Right cardiac atrium (tissue), 5 donors: ENCODE measurements at regions not wholly inside any gene's neighbourhood (a gene's known extent, or its start where the extent isn't known, plus 50 kb on each side); places are given as distances from the start of the nearest gene placed in this dataset.

Source experiments
- ATAC-seq, 2 donors: fragments of 200-7000 bp; cut with Tn5 transposase; one replicate each; pipeline versions ENCODE4 v1.8.0 to v1.9.1; 2020; ENCODE audit warnings: moderate library complexity in 2 of 2, mild to moderate bottlenecking in 1 of 2
- DNase-seq, 3 donors: peaks; one replicate each; pipeline ENCODE4 v3.0.0-alpha.2; 2020
- H3K27ac ChIP-seq: one replicate; pipeline ENCODE4 v1.5.1; 2013; ENCODE audit warnings: mild to moderate bottlenecking, low read length, control low read depth, moderate library complexity
- H3K27me3 ChIP-seq: one replicate; pipeline ENCODE4 v1.6.1; 2013; ENCODE audit not compliant: control insufficient read depth, insufficient read depth
- H3K4me1 ChIP-seq: one replicate; pipeline ENCODE4 v1.6.1; 2013; ENCODE audit warnings: low read length; ENCODE audit not compliant: control insufficient read depth, insufficient read depth
- H3K4me3 ChIP-seq: one replicate; pipeline ENCODE4 v1.5.1; 2013; ENCODE audit warnings: low read length, control low read depth
- H3K9me3 ChIP-seq: one replicate; pipeline ENCODE4 v1.6.1; 2013; ENCODE audit warnings: low read length; ENCODE audit not compliant: control insufficient read depth
- WGBS: extraction: QIAGEN DNeasy Blood & Tissue Kit; methylation state at CpG from one replicate; pipeline ENCODE4 v1.1.7; 2013; 5-methylcytosine and 5-hydroxymethylcytosine counted together
- intact Hi-C, 4 donors: fragments of 100-400 bp; cut with DNase I; formaldehyde crosslinking; loops; one replicate each; pipeline versions ENCODE4 v1.11.0 to v1.14.0; 2022 to 2023
- donor health status: healthy with polysubstance abuse.
- donor health status: DM: no; HTN: yes; CAD: no.
- donor health status: DM: no; HTN: no; CAD: no.
- donor health status: DM: no; HTN: yes; CAD: no; lungs with severe emphysema.
- donor health status: DM: yes; HTN: yes; CAD: no.

GRCh38 chr15:96011136-96011535 is 319.4 kb upstream of the NR2F2 start:
- Histone ChIP-seq H3K4me1 (no peaks in the 10 kb centered on the region), H3K27me3 (no peaks in the 10 kb centered on the region), H3K4me3 (no peak overlapping the region), H3K27ac (no peak overlapping the region), H3K9me3 (no peaks in the 10 kb centered on the region)
- DNase-seq (no peak), ATAC-seq (no peak)
- 85% methylated on average over 5 of the region's 5 CpGs for WGBS
- intact Hi-C loops, result no loop called here

GRCh38 chr15:96014939-96015338 is 315.6 kb upstream of the NR2F2 start:
- H3K27ac ChIP-seq, result no peak overlapping the region
- WGBS, result 73% methylated on average over 2 of the region's 2 CpGs
- H3K4me1 ChIP-seq, result no peaks in the 10 kb centered on the region
- H3K9me3 ChIP-seq, result no peaks in the 10 kb centered on the region
- ATAC-seq (no peak), DNase-seq (no peak)
- H3K4me3 ChIP-seq, result no peak overlapping the region
- intact Hi-C loops, result no loop called here
- no peaks in the 10 kb centered on the region for H3K27me3 ChIP-seq

- H3K27ac ChIP-seq, result no peak overlapping the region
- intact Hi-C loops, result no loop called here
- no peaks in the 10 kb centered on the region for H3K27me3 ChIP-seq
- DNase-seq (no peak), ATAC-seq (no peak)
- H3K4me3 ChIP-seq, result no peak overlapping the region
- no peaks in the 10 kb centered on the region for H3K9me3 ChIP-seq
- no peaks in the 10 kb centered on the region for H3K4me1 ChIP-seq
- 72% methylated on average over 6 of the region's 6 CpGs for WGBS
Measured at GRCh38 chr15:96019114-96019513, 311.4 kb upstream of the NR2F2 start.

GRCh38 chr15:96020133-96020532 is 310.4 kb upstream of the NR2F2 start:
- no peaks in the 10 kb centered on the region for H3K27me3 ChIP-seq
- WGBS, result 87% methylated on average over 4 of the region's 4 CpGs
- intact Hi-C loops, result no loop called here
- no peaks in the 10 kb centered on the region for H3K9me3 ChIP-seq
- H3K4me1 ChIP-seq, result no peaks in the 10 kb centered on the region
- no peak overlapping the region for H3K27ac ChIP-seq
- H3K4me3 ChIP-seq, result no peak overlapping the region
- ATAC-seq (no peak), DNase-seq (no peak)

- Histone ChIP-seq H3K4me1 (no peaks in the 10 kb centered on the region), H3K27ac (no peak overlapping the region)
- WGBS, result 79% methylated on average over 3 of the region's 3 CpGs
Measured at GRCh38 chr15:96020797-96021196, 309.7 kb upstream of the NR2F2 start.

GRCh38 chr15:96023081-96023480 is 307.4 kb upstream of the NR2F2 start:
- no peak overlapping the region for H3K4me3 ChIP-seq
- intact Hi-C loops, result no loop called here
- no peaks in the 10 kb centered on the region for H3K4me1 ChIP-seq
- no peaks in the 10 kb centered on the region for H3K9me3 ChIP-seq
- no peak overlapping the region for H3K27ac ChIP-seq
- H3K27me3 ChIP-seq, result no peaks in the 10 kb centered on the region
- DNase-seq (no peak), ATAC-seq (no peak)

More at GRCh38 chr15:96020797-96021196, 309.7 kb upstream of the NR2F2 start:
- intact Hi-C loops, result no loop called here
- H3K4me3 ChIP-seq, result no peak overlapping the region
- H3K27me3 ChIP-seq, result no peaks in the 10 kb centered on the region
- H3K9me3 ChIP-seq, result no peaks in the 10 kb centered on the region
- DNase-seq, result no peak
- ATAC-seq, result no peak

- H3K4me3 ChIP-seq, result no peak overlapping the region
- no peaks in the 10 kb centered on the region for H3K9me3 ChIP-seq
- H3K4me1 ChIP-seq, result no peaks in the 10 kb centered on the region
- no peaks in the 10 kb centered on the region for H3K27me3 ChIP-seq
- intact Hi-C loops, result no loop called here
- no peak for ATAC-seq
- H3K27ac ChIP-seq, result no peak overlapping the region
- WGBS, result 93% methylated on average over 2 of the region's 2 CpGs
- no peak for DNase-seq
Measured at GRCh38 chr15:96027501-96027900, 303.0 kb upstream of the NR2F2 start.

GRCh38 chr15:96028620-96029019 is 301.9 kb upstream of the NR2F2 start:
- intact Hi-C loops, result no loop called here
- H3K4me1 ChIP-seq, result no peaks in the 10 kb centered on the region
- WGBS, result 93% methylated on average over 2 of the region's 2 CpGs
- DNase-seq, result no peak
- no peaks in the 10 kb centered on the region for H3K9me3 ChIP-seq
- no peak overlapping the region for H3K27ac ChIP-seq
- no peak overlapping the region for H3K4me3 ChIP-seq
- H3K27me3 ChIP-seq, result no peaks in the 10 kb centered on the region
- no peak for ATAC-seq

- intact Hi-C loops, result no loop called here
- H3K27ac ChIP-seq, result no peak overlapping the region
- ATAC-seq (no peak), DNase-seq (no peak)
- H3K9me3 ChIP-seq, result no peaks in the 10 kb centered on the region
- H3K4me3 ChIP-seq, result no peak overlapping the region
- no peaks in the 10 kb centered on the region for H3K4me1 ChIP-seq
- H3K27me3 ChIP-seq, result no peaks in the 10 kb centered on the region
Measured at GRCh38 chr15:96029172-96029571, 301.3 kb upstream of the NR2F2 start.

GRCh38 chr15:96031426-96032110 is 298.9 kb upstream of the NR2F2 start:
- H3K4me3 ChIP-seq, result no peak overlapping the region
- no peaks in the 10 kb centered on the region for H3K9me3 ChIP-seq
- H3K27me3 ChIP-seq, result no peaks in the 10 kb centered on the region
- DNase-seq, result no peak
- H3K27ac ChIP-seq, result no peak overlapping the region
- H3K4me1 ChIP-seq, result no peaks in the 10 kb centered on the region
- intact Hi-C loops, result no loop called here
- 94% methylated on average over 5 of the region's 5 CpGs for WGBS
- no peak for ATAC-seq

- no peaks in the 10 kb centered on the region for H3K4me1 ChIP-seq
- ATAC-seq (peak in 1 of 2 donors; percentile 51), DNase-seq (no peak)
- H3K27ac ChIP-seq, result no peak overlapping the region
- WGBS, result 78% methylated on average over 4 of the region's 4 CpGs
- no peaks in the 10 kb centered on the region for H3K9me3 ChIP-seq
- intact Hi-C loops, result no loop called here
- no peaks in the 10 kb centered on the region for H3K27me3 ChIP-seq
- no peak overlapping the region for H3K4me3 ChIP-seq
Measured at GRCh38 chr15:96035091-96035490, 295.4 kb upstream of the NR2F2 start.

- DNase-seq, result no peak
- Histone ChIP-seq H3K9me3 (no peaks in the 10 kb centered on the region), H3K27ac (no peak overlapping the region), H3K4me1 (no peaks in the 10 kb centered on the region), H3K27me3 (no peaks in the 10 kb centered on the region), H3K4me3 (no peak overlapping the region)
- ATAC-seq, result no peak
- 76% methylated on average over 5 of the region's 5 CpGs for WGBS
- intact Hi-C loops, result no loop called here
Measured at GRCh38 chr15:96035635-96036034, 294.9 kb upstream of the NR2F2 start.
